MCF 10A (cell line): ENCODE measurements at regions not wholly inside any gene's neighbourhood (a gene's known extent, or its start where the extent isn't known, plus 50 kb on each side); places are given as distances from the start of the nearest gene placed in this dataset.

ENCODE experiments used
- BruUV-seq: library from RNA; stranded (reverse); fragments of 400-500 nt; replicated peaks from 2 replicates; lab custom pipeline; 2021; lab: Mats Ljungman, UMichigan
- CTCF ChIA-PET: fragments of 300-600 bp; sonication (Branson Sonifier 250); formaldehyde crosslinking; extraction: SDS; loops from one replicate; lab custom pipeline; 2021; ENCODE audit warnings: antibody characterized with exemption, inconsistent platforms; lab: Yijun Ruan, JAX
- POLR2A ChIA-PET: fragments of 300-600, 350-650 bp; sonication (Branson Sonifier 250); formaldehyde crosslinking; extraction: SDS; loops from one replicate; lab custom pipeline; 2020; ENCODE audit warnings: antibody characterized with exemption, inconsistent platforms; lab: Yijun Ruan, JAX
- DNase-seq: peaks from one replicate; pipeline ENCODE4 v3.0.0-alpha.2; 2018; ENCODE audit not compliant: unreplicated experiment
- H3K27ac Mint-ChIP-seq: one replicate; pipeline ENCODE4 v1.8.0; 2022; ENCODE audit warnings: mild to moderate bottlenecking, low read depth, mixed read lengths; ENCODE audit not compliant: unreplicated experiment
- H3K27me3 Mint-ChIP-seq: one replicate; pipeline ENCODE4 v1.8.0; 2022; ENCODE audit warnings: mixed read lengths; ENCODE audit not compliant: insufficient read depth, unreplicated experiment
- H3K36me3 Mint-ChIP-seq: one replicate; pipeline ENCODE4 v1.8.0; 2022; ENCODE audit warnings: mild to moderate bottlenecking, moderate library complexity, mixed read lengths; ENCODE audit not compliant: insufficient read depth, unreplicated experiment
- H3K4me1 Mint-ChIP-seq: one replicate; pipeline ENCODE4 v1.8.0; 2022; ENCODE audit warnings: mixed read lengths; ENCODE audit not compliant: insufficient read depth, unreplicated experiment
- H3K4me3 Mint-ChIP-seq: one replicate; pipeline ENCODE4 v1.8.0; 2022; ENCODE audit warnings: mild to moderate bottlenecking, moderate library complexity, mixed read lengths; ENCODE audit not compliant: unreplicated experiment
- H3K9me3 Mint-ChIP-seq: one replicate; pipeline ENCODE4 v1.8.0; 2022; ENCODE audit warnings: mixed read lengths; ENCODE audit not compliant: unreplicated experiment
- intact Hi-C: fragments of 100-400 bp; cut with micrococcal nuclease; formaldehyde crosslinking; loops from 2 replicates; pipeline ENCODE4 v1.14.1; 2022
- TF ChIP-seq, protein P1 (sequence below): fragments of 200-600 bp; IDR thresholded peaks from one replicate; pipeline ENCODE4 v1.8.0; 2022; ENCODE audit warnings: antibody characterized with exemption, mild to moderate bottlenecking; ENCODE audit not compliant: unreplicated experiment

DNA sequence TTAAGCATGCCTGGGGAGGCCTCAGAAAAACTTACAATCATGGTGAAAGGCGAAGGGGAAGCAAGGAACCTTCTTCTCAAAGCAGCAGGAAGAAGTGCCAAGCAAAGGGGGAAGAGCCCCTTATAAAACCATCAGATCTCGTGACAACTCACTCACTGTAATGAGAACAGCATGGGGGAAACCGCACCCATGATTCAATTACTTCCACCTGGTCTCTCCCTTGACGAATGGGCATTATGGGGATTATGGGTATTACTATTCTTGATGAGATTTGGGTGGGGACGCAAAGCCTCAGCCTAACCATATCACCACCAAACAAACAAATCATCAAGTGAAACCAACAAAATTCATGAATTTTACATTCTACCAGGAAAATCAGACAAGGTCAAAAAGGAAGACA, 76.7 kb upstream of the TAB3 start:
- TF ChIP-seq, protein P1, sequence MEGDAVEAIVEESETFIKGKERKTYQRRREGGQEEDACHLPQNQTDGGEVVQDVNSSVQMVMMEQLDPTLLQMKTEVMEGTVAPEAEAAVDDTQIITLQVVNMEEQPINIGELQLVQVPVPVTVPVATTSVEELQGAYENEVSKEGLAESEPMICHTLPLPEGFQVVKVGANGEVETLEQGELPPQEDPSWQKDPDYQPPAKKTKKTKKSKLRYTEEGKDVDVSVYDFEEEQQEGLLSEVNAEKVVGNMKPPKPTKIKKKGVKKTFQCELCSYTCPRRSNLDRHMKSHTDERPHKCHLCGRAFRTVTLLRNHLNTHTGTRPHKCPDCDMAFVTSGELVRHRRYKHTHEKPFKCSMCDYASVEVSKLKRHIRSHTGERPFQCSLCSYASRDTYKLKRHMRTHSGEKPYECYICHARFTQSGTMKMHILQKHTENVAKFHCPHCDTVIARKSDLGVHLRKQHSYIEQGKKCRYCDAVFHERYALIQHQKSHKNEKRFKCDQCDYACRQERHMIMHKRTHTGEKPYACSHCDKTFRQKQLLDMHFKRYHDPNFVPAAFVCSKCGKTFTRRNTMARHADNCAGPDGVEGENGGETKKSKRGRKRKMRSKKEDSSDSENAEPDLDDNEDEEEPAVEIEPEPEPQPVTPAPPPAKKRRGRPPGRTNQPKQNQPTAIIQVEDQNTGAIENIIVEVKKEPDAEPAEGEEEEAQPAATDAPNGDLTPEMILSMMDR = no peak
- Mint-ChIP-seq H3K9me3 (no peaks in the 10 kb centered on the region), H3K27me3 (no peaks in the 10 kb centered on the region), H3K4me1 (no peaks in the 10 kb centered on the region), H3K36me3 (no peaks in the 10 kb centered on the region), H3K27ac (no peak overlapping the region), H3K4me3 (no peak overlapping the region)
- BruUV-seq = no TSS peak
- ChIA-PET CTCF (no interaction called here), POLR2A (no interaction called here)
- intact Hi-C loops = no loop called here
- no peak for DNase-seq

DNA sequence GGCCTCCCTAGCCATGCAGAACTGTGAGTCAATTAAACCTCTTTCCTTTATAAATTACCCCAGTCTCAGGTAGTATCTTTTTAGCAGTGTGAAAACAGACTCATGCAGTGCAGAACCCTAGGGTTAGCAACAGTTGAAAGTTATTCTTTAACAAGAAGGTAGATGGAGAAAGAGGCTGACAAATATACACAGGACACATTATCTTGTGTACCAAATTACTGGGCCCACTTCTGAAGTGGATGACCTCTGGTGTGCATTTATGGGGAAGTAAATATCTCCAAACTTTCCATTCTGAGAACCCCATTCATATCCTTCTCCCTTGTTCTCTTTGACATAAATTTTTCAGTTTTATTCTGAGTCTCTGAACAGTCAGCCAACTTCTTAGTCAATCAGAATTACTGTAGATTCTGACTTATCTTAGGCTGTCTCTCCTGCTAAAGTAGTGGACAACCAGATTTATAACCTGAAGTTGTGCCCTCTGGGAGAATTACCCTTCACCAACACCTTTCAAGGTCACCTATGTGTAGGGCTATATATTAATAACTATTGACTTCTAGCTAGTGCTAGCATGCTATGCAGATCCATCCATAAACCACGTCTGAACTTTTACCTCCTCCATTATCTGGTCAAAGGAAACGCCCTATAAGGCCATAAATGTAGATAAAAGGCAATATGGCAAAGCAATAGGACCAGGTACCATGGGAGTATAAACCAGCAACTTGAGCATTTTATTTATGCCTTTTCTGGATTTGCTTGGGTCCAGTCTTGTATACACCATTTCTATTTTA, 72.5 kb upstream of the TAB3 start:
- H3K27ac Mint-ChIP-seq = no peak overlapping the region
- TF ChIP-seq, protein P1 = no peak
- H3K4me1 Mint-ChIP-seq = peaks cover 10% of the 10 kb centered on the region
- no peak for DNase-seq
- no peaks in the 10 kb centered on the region for H3K36me3 Mint-ChIP-seq
- no peaks in the 10 kb centered on the region for H3K9me3 Mint-ChIP-seq
- CTCF ChIA-PET = no interaction called here
- no peak overlapping the region for H3K4me3 Mint-ChIP-seq
- H3K27me3 Mint-ChIP-seq = no peaks in the 10 kb centered on the region
- BruUV-seq = no TSS peak
- POLR2A ChIA-PET = no interaction called here
- intact Hi-C loops = no loop called here

DNA sequence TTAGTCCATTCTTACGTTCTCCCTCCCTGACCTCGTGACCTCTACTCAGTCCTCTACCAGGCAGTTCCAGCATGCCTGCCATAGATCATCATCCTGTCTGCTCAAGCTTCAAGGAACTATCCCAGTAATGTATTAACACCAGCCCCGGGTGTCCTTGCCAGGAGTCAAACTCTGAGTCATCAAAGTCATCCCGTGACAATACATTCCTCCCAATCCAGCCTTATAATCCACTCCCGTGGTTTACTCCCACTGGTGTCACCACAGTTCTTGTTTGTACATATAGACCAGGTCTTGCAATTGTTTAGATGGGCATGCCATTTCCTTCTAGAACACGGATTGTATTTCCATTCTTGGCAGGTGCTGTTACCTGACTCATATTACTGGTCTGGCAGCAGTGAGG, 68.7 kb upstream of the TAB3 start:
- intact Hi-C loops = loop anchor here (5.0 kb wide), 1 partner anchor 70 kb away; the partner anchor contains the start of gene TAB3
- DNase-seq = peak; percentile 64
- Mint-ChIP-seq H3K27me3 (peaks cover 12% of the 10 kb centered on the region), H3K4me1 (peaks cover 10% of the 10 kb centered on the region), H3K9me3 (no peaks in the 10 kb centered on the region), H3K36me3 (no peaks in the 10 kb centered on the region), H3K27ac (peak overlapping the region; percentile 82), H3K4me3 (no peak overlapping the region)
- TF ChIP-seq, protein P1 = no peak
- BruUV-seq = no TSS peak
- CTCF ChIA-PET = no interaction called here
- POLR2A ChIA-PET = interaction anchor here (1.0 kb wide), 1 partner anchor 81 kb away, joined by 4 read pairs; no protein-coding TSS in a partner anchor

DNA sequence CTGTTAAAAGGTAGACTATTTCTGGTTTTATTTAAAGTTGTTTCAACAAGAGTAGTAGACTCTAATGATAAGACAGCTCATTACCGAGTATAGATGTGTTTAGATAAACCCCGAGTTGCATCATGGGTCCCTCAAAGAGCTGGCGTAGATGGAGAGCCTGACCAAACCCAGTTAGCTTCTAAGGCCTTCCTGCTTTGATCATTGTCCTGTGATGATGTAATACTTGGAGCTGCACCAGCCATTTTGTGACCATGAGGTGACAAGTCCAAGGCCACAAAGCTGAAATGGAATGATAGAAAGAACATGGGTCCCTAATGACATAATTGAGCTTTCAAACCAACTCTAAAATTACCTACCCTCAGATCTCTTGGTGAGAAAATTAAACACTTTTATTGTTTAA, 66.6 kb upstream of the TAB3 start:
- peaks cover 10% of the 10 kb centered on the region for H3K4me1 Mint-ChIP-seq
- BruUV-seq = no TSS peak
- no peak for DNase-seq
- POLR2A ChIA-PET = interaction anchor here (0.8 kb wide), 1 partner anchor 66 kb away, joined by 3 read pairs; no protein-coding TSS in a partner anchor
- no peaks in the 10 kb centered on the region for H3K9me3 Mint-ChIP-seq
- CTCF ChIA-PET = no interaction called here
- peaks cover 12% of the 10 kb centered on the region for H3K27me3 Mint-ChIP-seq
- no peak overlapping the region for H3K27ac Mint-ChIP-seq
- no peak overlapping the region for H3K4me3 Mint-ChIP-seq
- no peaks in the 10 kb centered on the region for H3K36me3 Mint-ChIP-seq
- intact Hi-C loops = loop anchor here (5.0 kb wide), 1 partner anchor 68 kb away; the partner anchor contains the start of gene TAB3
- TF ChIP-seq, protein P1 = no peak
